ENCODE measurements at regions not wholly inside any gene's neighbourhood (a gene's known extent, or its start where the extent isn't known, plus 50 kb on each side); places are given as distances from the start of the nearest gene placed in this dataset.

DNA sequence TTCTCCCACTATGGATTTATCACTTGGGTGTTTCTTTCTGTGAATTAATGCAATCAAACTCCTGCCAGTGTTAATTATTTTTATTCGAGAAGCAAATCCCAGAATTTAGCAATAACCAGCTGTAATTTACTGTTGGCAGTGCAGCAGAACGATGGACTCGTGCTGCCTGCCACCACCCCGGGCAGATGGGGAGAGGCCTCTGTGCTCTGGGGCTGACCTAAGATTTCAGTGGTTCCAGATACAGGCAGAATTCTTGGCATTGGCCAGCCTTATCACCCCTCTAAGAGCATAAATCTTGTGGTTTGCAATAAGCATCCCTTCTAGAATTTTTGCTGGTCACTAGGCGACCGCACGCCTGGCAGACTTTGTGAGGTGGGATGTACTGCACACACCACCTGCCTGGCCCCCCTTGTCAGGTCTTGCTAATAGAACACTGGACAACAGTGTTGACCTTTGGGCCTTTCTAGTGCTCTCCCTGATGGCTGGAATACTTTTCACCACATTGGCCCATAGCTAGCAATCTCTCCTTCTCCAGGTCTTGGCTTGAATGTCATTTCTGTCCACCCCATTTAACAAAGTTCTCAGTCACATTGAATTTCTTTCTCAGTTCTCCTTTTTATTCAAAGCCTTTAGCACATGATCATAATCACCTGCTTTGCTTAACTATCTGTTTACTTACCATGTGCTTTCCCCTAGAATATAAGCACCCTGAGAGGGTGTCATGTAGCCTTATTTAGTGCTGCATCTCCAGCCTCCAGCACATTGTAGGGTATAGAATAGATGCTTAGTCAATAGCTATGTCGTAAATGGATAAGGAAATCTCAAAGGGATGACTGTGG is 122.1 kb upstream of the DYNLRB2 start:
- ChIA-PET POLR2A (no interaction called here), CTCF (no interaction called here)
- Mint-ChIP-seq H3K4me1 (ENCODE audit: insufficient read depth, unreplicated experiment) (no peaks in the 10 kb centered on the region), H3K27me3 (ENCODE audit: insufficient read depth, unreplicated experiment) (no peaks in the 10 kb centered on the region), H3K9me3 (ENCODE audit: unreplicated experiment) (no peaks in the 10 kb centered on the region), H3K27ac (ENCODE audit: low read depth, unreplicated experiment) (no peak overlapping the region), H3K36me3 (ENCODE audit: insufficient read depth, unreplicated experiment) (no peaks in the 10 kb centered on the region), H3K4me3 (ENCODE audit: unreplicated experiment) (no peak overlapping the region)
- TF ChIP-seq CTCF (IDR thresholded peaks at IDR 0.05; ENCODE audit: unreplicated experiment), result no peak
- no peak for DNase-seq (ENCODE audit: unreplicated experiment)
- no TSS peak for BruUV-seq (replicated peaks)
- intact Hi-C loops (cut with micrococcal nuclease), result no loop called here

DNA sequence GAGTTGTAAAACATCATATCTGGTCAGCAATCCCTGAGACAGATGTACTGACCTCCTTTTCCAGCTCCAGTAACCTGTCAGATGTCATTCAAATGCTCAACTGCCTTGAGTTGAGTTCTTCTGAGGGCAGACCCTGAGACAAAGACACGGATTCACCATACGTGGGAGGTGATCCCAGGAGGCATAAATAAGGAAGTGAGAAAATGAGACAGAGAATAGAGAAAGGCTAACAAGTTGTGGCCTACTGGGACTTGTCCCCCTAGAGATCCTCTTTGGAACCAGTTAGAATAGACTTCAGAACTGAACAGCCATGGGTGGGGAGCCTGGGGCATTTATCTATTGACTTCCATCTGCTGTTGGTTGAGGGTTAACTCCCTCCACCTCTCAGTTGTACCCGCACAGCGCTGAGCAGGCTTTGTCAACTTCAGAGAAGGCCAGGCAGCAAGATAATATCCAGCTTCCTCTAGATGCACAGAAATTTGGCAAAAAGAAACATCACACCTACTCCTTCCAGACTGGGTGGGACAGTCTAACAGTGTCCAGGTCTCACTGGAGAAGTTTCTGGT is 123.0 kb upstream of the DYNLRB2 start:
- no TSS peak for BruUV-seq (replicated peaks)
- intact Hi-C loops (cut with micrococcal nuclease), result no loop called here

GRCh38 chr16:80408014-80408413 is 132.8 kb upstream of the DYNLRB2 start:
- no peak for TF ChIP-seq CTCF (IDR thresholded peaks at IDR 0.05; ENCODE audit: unreplicated experiment)
- CTCF ChIA-PET, result interaction anchor here (0.6 kb wide), 1 partner anchor 93 kb away, joined by 5 read pairs; no protein-coding TSS in a partner anchor
- Mint-ChIP-seq H3K27ac (ENCODE audit: low read depth, unreplicated experiment) (no peak overlapping the region), H3K27me3 (ENCODE audit: insufficient read depth, unreplicated experiment) (peaks cover 36% of the 10 kb centered on the region), H3K4me1 (ENCODE audit: insufficient read depth, unreplicated experiment) (no peaks in the 10 kb centered on the region), H3K4me3 (ENCODE audit: unreplicated experiment) (no peak overlapping the region), H3K36me3 (ENCODE audit: insufficient read depth, unreplicated experiment) (no peaks in the 10 kb centered on the region), H3K9me3 (ENCODE audit: unreplicated experiment) (no peaks in the 10 kb centered on the region)
- BruUV-seq (replicated peaks), result no TSS peak
- intact Hi-C loops (cut with micrococcal nuclease), result no loop called here
- DNase-seq (ENCODE audit: unreplicated experiment), result no peak
- POLR2A ChIA-PET, result no interaction called here

More for the DNA sequence above, 123.0 kb upstream of the DYNLRB2 start:
- H3K4me1 Mint-ChIP-seq (ENCODE audit: insufficient read depth, unreplicated experiment), result no peaks in the 10 kb centered on the region
- POLR2A ChIA-PET, result no interaction called here
- H3K36me3 Mint-ChIP-seq (ENCODE audit: insufficient read depth, unreplicated experiment), result no peaks in the 10 kb centered on the region
- H3K4me3 Mint-ChIP-seq (ENCODE audit: unreplicated experiment), result no peak overlapping the region
- no peaks in the 10 kb centered on the region for H3K27me3 Mint-ChIP-seq (ENCODE audit: insufficient read depth, unreplicated experiment)
- TF ChIP-seq CTCF (IDR thresholded peaks at IDR 0.05; ENCODE audit: unreplicated experiment), result no peak
- DNase-seq (ENCODE audit: unreplicated experiment), result no peak
- H3K27ac Mint-ChIP-seq (ENCODE audit: low read depth, unreplicated experiment), result no peak overlapping the region
- CTCF ChIA-PET, result no interaction called here
- no peaks in the 10 kb centered on the region for H3K9me3 Mint-ChIP-seq (ENCODE audit: unreplicated experiment)

DNA sequence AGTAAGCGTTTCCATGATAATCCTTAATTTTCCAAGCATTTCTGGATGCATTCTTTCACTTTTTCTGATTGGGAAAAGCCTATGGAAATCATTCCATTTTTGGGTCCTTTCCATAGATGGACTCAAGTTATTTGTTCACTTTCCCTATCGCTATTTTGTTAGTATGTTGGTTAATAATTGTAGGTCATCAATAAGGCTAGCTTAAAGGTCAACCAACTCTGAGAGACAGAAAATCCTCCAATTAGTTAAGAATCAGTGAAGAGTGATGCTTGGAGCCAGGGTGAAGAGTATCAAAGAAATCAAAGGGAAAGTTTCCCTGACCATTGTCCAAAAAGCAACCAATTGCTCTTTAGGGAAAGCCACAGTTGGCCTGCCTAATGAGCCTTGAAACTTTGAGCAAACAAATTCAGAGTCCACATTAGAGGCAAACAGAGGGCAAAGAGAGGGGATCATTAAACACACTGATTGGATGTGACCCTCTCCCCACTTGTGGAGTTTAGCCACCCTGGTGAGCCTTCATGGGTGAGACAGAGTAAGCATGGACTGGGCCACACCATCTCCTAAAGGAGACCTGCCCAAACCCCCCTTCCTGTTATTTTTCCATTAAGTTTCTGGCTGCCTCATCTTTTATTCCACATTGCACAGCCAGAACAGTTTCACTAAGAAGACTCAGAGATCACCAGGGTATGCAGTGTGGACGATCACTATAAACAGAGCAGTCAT is 133.4 kb upstream of the DYNLRB2 start:
- Mint-ChIP-seq H3K4me1 (ENCODE audit: insufficient read depth, unreplicated experiment) (no peaks in the 10 kb centered on the region), H3K27ac (ENCODE audit: low read depth, unreplicated experiment) (no peak overlapping the region), H3K27me3 (ENCODE audit: insufficient read depth, unreplicated experiment) (peaks cover 42% of the 10 kb centered on the region), H3K4me3 (ENCODE audit: unreplicated experiment) (no peak overlapping the region), H3K9me3 (ENCODE audit: unreplicated experiment) (no peaks in the 10 kb centered on the region), H3K36me3 (ENCODE audit: insufficient read depth, unreplicated experiment) (no peaks in the 10 kb centered on the region)
- no peak for DNase-seq (ENCODE audit: unreplicated experiment)
- ChIA-PET CTCF (interaction anchor here (0.6 to 1.3 kb wide), 3 partner anchors 15 to 96 kb away, joined by 3 to 5 read pairs (median 3); no protein-coding TSS in a partner anchor), POLR2A (no interaction called here)
- intact Hi-C loops (cut with micrococcal nuclease), result no loop called here
- no peak for TF ChIP-seq CTCF (IDR thresholded peaks at IDR 0.05; ENCODE audit: unreplicated experiment)
- BruUV-seq (replicated peaks), result no TSS peak

Data from MCF 10A (cell line).